Lung (tissue), 11 donors: ENCODE measurements at regions not wholly inside any gene's neighbourhood (a gene's known extent, or its start where the extent isn't known, plus 50 kb on each side); places are given as distances from the start of the nearest gene placed in this dataset.

Source experiments
- ATAC-seq: fragments of 200-7000 bp; cut with Tn5 transposase; one replicate; pipeline ENCODE4 v1.9.1; 2020; ENCODE audit warnings: moderate number of reproducible peaks; ENCODE audit not compliant: insufficient read depth, low FRiP score
- DNase-seq, 3 donors: peaks; one replicate each; pipeline ENCODE4 v3.0.0-alpha.2; 2013 to 2017
- H3K27ac ChIP-seq, 2 donors: one replicate each; pipeline ENCODE4 v1.5.1; 2013; ENCODE audit warnings: mild to moderate bottlenecking in 2 of 2, moderate library complexity in 2 of 2, control low read depth in 1 of 2, inconsistent platforms in 1 of 2, low read depth in 1 of 2, low read length in 1 of 2
- H3K27me3 ChIP-seq, 3 donors: one replicate each; pipeline ENCODE4 v1.5.1; 2013; ENCODE audit warnings: low read length in 2 of 3; ENCODE audit not compliant: control insufficient read depth in 3 of 3, insufficient read depth in 3 of 3
- H3K36me3 ChIP-seq, 4 donors: one replicate each; pipeline ENCODE4 v1.5.1; 2013; ENCODE audit warnings: low read length in 4 of 4, mild to moderate bottlenecking in 1 of 4, moderate library complexity in 1 of 4; ENCODE audit not compliant: control insufficient read depth in 4 of 4, insufficient read depth in 4 of 4
- H3K4me1 ChIP-seq, 5 donors: one replicate each; pipeline ENCODE4 v1.5.1; 2013; ENCODE audit warnings: low read length in 5 of 5, mild to moderate bottlenecking in 2 of 5, moderate library complexity in 1 of 5; ENCODE audit not compliant: control insufficient read depth in 5 of 5, insufficient read depth in 5 of 5
- H3K4me3 ChIP-seq: one replicate; pipeline ENCODE4 v1.5.1; 2013; ENCODE audit warnings: mild to moderate bottlenecking, control low read depth, moderate library complexity
- H3K9ac ChIP-seq, 2 donors: one replicate each; pipeline ENCODE4 v1.5.1; 2013; ENCODE audit warnings: low read length in 2 of 2, control low read depth in 1 of 2; ENCODE audit not compliant: insufficient read depth in 1 of 2
- H3K9me3 ChIP-seq, 4 donors: one replicate each; pipeline ENCODE4 v1.5.1; 2013; ENCODE audit warnings: low read length in 3 of 4, mild to moderate bottlenecking in 1 of 4, moderate library complexity in 1 of 4; ENCODE audit not compliant: control insufficient read depth in 4 of 4, insufficient read depth in 3 of 4
- CTCF ChIP-seq: IDR thresholded peaks from 2 replicates; pipeline ENCODE4 v1.5.1; 2012; ENCODE audit warnings: mild to moderate bottlenecking; ENCODE audit errors: control extremely low read depth, extremely low read depth
- WGBS, 2 donors: extraction: QIAGEN DNeasy Blood & Tissue Kit; methylation state at CpG; one replicate each; pipeline ENCODE4 v1.1.7; 2013; 5-methylcytosine and 5-hydroxymethylcytosine counted together
- donor health status: control.
- donor health status: control.
- donor health status: Bipolar disorder and iron deficiency.
- donor health status: healthy.
- donor health status: DM: yes; HTN: yes; CAD: no.

GRCh38 chr13:99105160-99105559 is 95.5 kb upstream of the UBAC2 start:
- H3K9ac ChIP-seq, result no peak overlapping the region
- H3K9me3 ChIP-seq, result no peaks in the 10 kb centered on the region
- WGBS, 2 donors, result 80 to 89% methylated on average over 3 of the region's 3 CpGs
- H3K36me3 ChIP-seq, result no peaks in the 10 kb centered on the region
- H3K4me1 ChIP-seq, result no peaks in the 10 kb centered on the region
- no peak for TF ChIP-seq CTCF
- ATAC-seq, result no peak
- no peaks in the 10 kb centered on the region for H3K27me3 ChIP-seq
- DNase-seq, result no peak
- H3K27ac ChIP-seq, result no peak overlapping the region
- no peak overlapping the region for H3K4me3 ChIP-seq

- H3K36me3 ChIP-seq, result no peaks in the 10 kb centered on the region
- no peaks in the 10 kb centered on the region for H3K9me3 ChIP-seq
- H3K4me1 ChIP-seq, result no peaks in the 10 kb centered on the region
- 92% methylated on average over 5 of the region's 5 CpGs for WGBS, 2 donors
- no peak for TF ChIP-seq CTCF
- H3K27ac ChIP-seq, result no peak overlapping the region
- ATAC-seq, result no peak
- no peaks in the 10 kb centered on the region for H3K27me3 ChIP-seq
- no peak for DNase-seq
- no peak overlapping the region for H3K9ac ChIP-seq
- no peak overlapping the region for H3K4me3 ChIP-seq
Observed at GRCh38 chr13:99113351-99113750, 87.3 kb upstream of the UBAC2 start.

GRCh38 chr13:99118179-99118578 is 82.5 kb upstream of the UBAC2 start:
- no peaks in the 10 kb centered on the region for H3K27me3 ChIP-seq
- no peak overlapping the region for H3K9ac ChIP-seq
- H3K9me3 ChIP-seq, result no peaks in the 10 kb centered on the region
- no peaks in the 10 kb centered on the region for H3K36me3 ChIP-seq
- H3K27ac ChIP-seq, result no peak overlapping the region
- no peak for TF ChIP-seq CTCF
- no peak overlapping the region for H3K4me3 ChIP-seq
- ATAC-seq, result no peak
- WGBS, 2 donors, result 94 to 95% methylated on average over 8 of the region's 8 CpGs
- H3K4me1 ChIP-seq, result no peaks in the 10 kb centered on the region
- DNase-seq, result no peak

GRCh38 chr13:99119656-99120055 is 81.0 kb upstream of the UBAC2 start:
- Histone ChIP-seq H3K9me3 (no peaks in the 10 kb centered on the region), H3K27ac (no peak overlapping the region), H3K4me3 (no peak overlapping the region), H3K36me3 (no peaks in the 10 kb centered on the region), H3K9ac (no peak overlapping the region), H3K4me1 (no peaks in the 10 kb centered on the region), H3K27me3 (no peaks in the 10 kb centered on the region)
- TF ChIP-seq CTCF, result no peak
- ATAC-seq, result no peak
- WGBS, 2 donors, result 82 to 88% methylated on average over 7 of the region's 7 CpGs
- no peak for DNase-seq
